HCT116 (cell line): ENCODE measurements at regions not wholly inside any gene's neighbourhood (a gene's known extent, or its start where the extent isn't known, plus 50 kb on each side); places are given as distances from the start of the nearest gene placed in this dataset.

Experiments
- CTCF ChIP-seq, 3 experiments: fragments of 200-600 bp in 1 of 3; sonication (generic) in 1 of 3; IDR thresholded peaks in 2 of 3; conservative IDR thresholded peaks in 1 of 3; 2 replicates each; pipeline ENCODE4 v1.5.1; 2012 to 2017; ENCODE audit warnings: low read depth in 2 of 3, low read length in 2 of 3, antibody characterized with exemption in 1 of 3, borderline replicate concordance in 1 of 3, control low read depth in 1 of 3, mild to moderate bottlenecking in 1 of 3, mixed read lengths in 1 of 3, mixed run types in 1 of 3, moderate library complexity in 1 of 3; ENCODE audit not compliant: insufficient read depth in 1 of 3
- EZH2phosphoT487 ChIP-seq: fragments of 200-600 bp; IDR thresholded peaks from 2 replicates; pipeline ENCODE4 v1.6.1; 2018; ENCODE audit warnings: antibody characterized with exemption, borderline replicate concordance
- JUND ChIP-seq: IDR thresholded peaks from 2 replicates; pipeline ENCODE4 v1.6.1; 2012
- POLR2A ChIP-seq: IDR thresholded peaks from 2 replicates; pipeline ENCODE4 v1.7.0; 2011; ENCODE audit warnings: borderline replicate concordance; ENCODE audit not compliant: insufficient read depth, insufficient read length; ENCODE audit errors: extremely low read depth
- POLR2AphosphoS5 ChIP-seq: IDR thresholded peaks from 2 replicates; pipeline ENCODE4 v1.6.1; 2011; ENCODE audit warnings: mild to moderate bottlenecking, low read depth, low read length, moderate library complexity
- REST ChIP-seq: IDR thresholded peaks from 2 replicates; pipeline ENCODE4 v1.6.1; 2012; ENCODE audit warnings: low read depth
- TF ChIP-seq, protein P1 (sequence below): IDR thresholded peaks from 2 replicates; pipeline ENCODE4 v1.6.1; 2012

DNA sequence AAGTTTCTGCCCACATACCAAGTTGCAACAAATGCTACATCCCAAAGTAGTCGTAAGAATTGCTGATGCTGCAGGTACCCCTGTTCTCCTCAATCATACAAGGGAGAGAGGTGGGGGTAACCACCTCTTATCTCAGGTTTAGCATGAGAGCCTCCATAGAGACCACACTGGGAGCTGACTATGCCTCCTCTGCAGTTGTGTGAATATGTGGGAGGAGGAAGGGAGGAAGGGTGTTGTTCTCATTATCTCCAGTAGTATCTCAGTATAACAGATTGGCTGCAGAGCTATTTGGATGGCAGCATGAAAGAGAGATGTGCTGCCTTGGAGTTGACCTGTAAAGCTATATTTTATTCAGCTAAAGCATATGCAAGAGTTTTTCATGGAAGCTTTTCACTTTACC, 690.7 kb downstream of the KCNJ3 start:
- TF ChIP-seq CTCF (IDR thresholded peaks at IDR 0.05 in 2 of 3, conservative IDR thresholded peaks at IDR 0.05 in 1 of 3; ENCODE audit: borderline replicate concordance in 1 of 3, insufficient read depth in 1 of 3, low read depth in 2 of 3, low read length in 2 of 3) = no peak
- no peak for TF ChIP-seq EZH2phosphoT487
- no peak for TF ChIP-seq REST
- TF ChIP-seq POLR2A = no peak
- no peak for TF ChIP-seq POLR2AphosphoS5
- TF ChIP-seq, protein P1, sequence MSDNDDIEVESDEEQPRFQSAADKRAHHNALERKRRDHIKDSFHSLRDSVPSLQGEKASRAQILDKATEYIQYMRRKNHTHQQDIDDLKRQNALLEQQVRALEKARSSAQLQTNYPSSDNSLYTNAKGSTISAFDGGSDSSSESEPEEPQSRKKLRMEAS = no peak
- TF ChIP-seq JUND = no peak
